ENCODE measurements at regions not wholly inside any gene's neighbourhood (a gene's known extent, or its start where the extent isn't known, plus 50 kb on each side); places are given as distances from the start of the nearest gene placed in this dataset.
"Not testable (repeated sequence)": the region's sequence is repeated elsewhere in the genome, so short reads cannot be mapped to it uniquely, and the experiment has no call there.

- H3K36me3 ChIP-seq (ENCODE audit: control insufficient read depth in 2 of 2, extremely low read depth in 1 of 2, insufficient read depth in 2 of 2, low read length in 2 of 2): no peaks in the 10 kb centered on the region
- peaks cover 2 to 28% of the 10 kb centered on the region in 2 experiments for H3K27me3 ChIP-seq (ENCODE audit: control insufficient read depth in 2 of 2, insufficient read depth in 2 of 2, low read length in 2 of 2)
- H3K4me1 ChIP-seq (ENCODE audit: control insufficient read depth, extremely low read depth, insufficient read depth, low read length): no peaks in the 10 kb centered on the region
- no peaks in the 10 kb centered on the region for H4K20me1 ChIP-seq (replicated peaks; ENCODE audit: control insufficient read depth, extremely low read depth, insufficient read depth, low read length)
- H3K4me2 ChIP-seq (ENCODE audit: insufficient read depth, low read length): no peak overlapping the region
- H3K4me3 ChIP-seq (replicated peaks in 1 of 3; ENCODE audit: insufficient read depth in 1 of 3, low read depth in 1 of 3, low read length in 3 of 3): no peak overlapping the region
- BruUV-seq (replicated peaks): no TSS peak
- no peak overlapping the region for H3K27ac ChIP-seq (ENCODE audit: insufficient read depth, low read depth, low read length)
- ChIA-PET CTCF (interaction anchor here (1.5 to 3.5 kb wide), 9 partner anchors 8 to 523 kb away, joined by 3 to 35 read pairs (median 7); partner anchors contain the start of gene WNT9A), POLR2A (no interaction called here)
- dilution Hi-C loops (cut with MboI; ENCODE audit: extremely low pct_ligation_motif_present, low sequenced_read_pairs): no loop called here
- intact Hi-C loops (cut with micrococcal nuclease): loop anchor here (5.0 to 10.0 kb wide), 2 partner anchors 153 to 605 kb away; no protein-coding TSS in a partner anchor
- DNase-seq (ENCODE audit: low read depth, low spot score): no peak
- H3K9me3 ChIP-seq (replicated peaks; ENCODE audit: control insufficient read depth, insufficient read depth, low read length): no peaks in the 10 kb centered on the region
- no peaks in the 10 kb centered on the region for H3K79me2 ChIP-seq (ENCODE audit: control insufficient read depth, insufficient read depth, low read length)
- TF ChIP-seq CTCF (IDR thresholded peaks at IDR 0.05; ENCODE audit: extremely low read depth in 1 of 2, insufficient read depth in 1 of 2, low read depth in 1 of 2, low read length in 2 of 2) (no peak), MAX (IDR thresholded peaks at IDR 0.05; ENCODE audit: insufficient read depth, insufficient read length) (no peak), JUN (IDR thresholded peaks at IDR 0.05; ENCODE audit: borderline replicate concordance, insufficient read depth, insufficient read length, low read depth) (no peak), POLR2AphosphoS5 (IDR thresholded peaks at IDR 0.05; ENCODE audit: insufficient read depth, low read depth, low read length) (no peak), MYC (IDR thresholded peaks at IDR 0.05; ENCODE audit: low read depth, low read length) (no peak), GATA2 (IDR thresholded peaks at IDR 0.05; ENCODE audit: insufficient read depth, insufficient read length, low read depth, low read length) (no peak), POLR2A (IDR thresholded peaks at IDR 0.05; ENCODE audit: low read depth, low read length) (no peak), EZH2 (IDR thresholded peaks at IDR 0.05; ENCODE audit: borderline replicate concordance, low read depth, low read length, severe bottlenecking) (no peak), FOS (IDR thresholded peaks at IDR 0.05; ENCODE audit: borderline replicate concordance, insufficient read depth, low read length) (no peak)
- FAIRE-seq: no peak
- H3K9ac ChIP-seq (replicated peaks; ENCODE audit: extremely low read depth, insufficient read depth, low read length): no peak overlapping the region
- no peak overlapping the region for H2AFZ ChIP-seq (ENCODE audit: low read depth, low read length)
- H3K9me1 ChIP-seq (replicated peaks; ENCODE audit: control insufficient read depth, extremely low read depth, insufficient read depth, low read length): no peaks in the 10 kb centered on the region
Measured at GRCh38 chr1:227482023-227482299, 81.4 kb upstream of the ZNF678 start.

- POLR2A ChIA-PET: not testable (repeated sequence)
Measured at GRCh38 chr1:227474072-227474471, 89.3 kb upstream of the ZNF678 start.

More at GRCh38 chr1:227474072-227474471, 89.3 kb upstream of the ZNF678 start:
- CTCF ChIA-PET; H3K27ac ChIP-seq (ENCODE audit: insufficient read depth, low read depth, low read length); H3K79me2 ChIP-seq (ENCODE audit: control insufficient read depth, insufficient read depth, low read length); H3K4me3 ChIP-seq (replicated peaks in 1 of 3; ENCODE audit: insufficient read depth in 1 of 3, low read depth in 1 of 3, low read length in 3 of 3); H3K9me3 ChIP-seq (replicated peaks; ENCODE audit: control insufficient read depth, insufficient read depth, low read length); FAIRE-seq; intact Hi-C loops (cut with micrococcal nuclease); BruUV-seq (replicated peaks); H3K36me3 ChIP-seq (ENCODE audit: control insufficient read depth in 2 of 2, extremely low read depth in 1 of 2, insufficient read depth in 2 of 2, low read length in 2 of 2); H2AFZ ChIP-seq (ENCODE audit: low read depth, low read length); DNase-seq (ENCODE audit: low read depth, low spot score); H4K20me1 ChIP-seq (replicated peaks; ENCODE audit: control insufficient read depth, extremely low read depth, insufficient read depth, low read length); dilution Hi-C loops (cut with MboI; ENCODE audit: extremely low pct_ligation_motif_present, low sequenced_read_pairs); H3K4me1 ChIP-seq (ENCODE audit: control insufficient read depth, extremely low read depth, insufficient read depth, low read length); H3K9ac ChIP-seq (replicated peaks; ENCODE audit: extremely low read depth, insufficient read depth, low read length); H3K9me1 ChIP-seq (replicated peaks; ENCODE audit: control insufficient read depth, extremely low read depth, insufficient read depth, low read length); H3K4me2 ChIP-seq (ENCODE audit: insufficient read depth, low read length): not testable (repeated sequence)
- peaks cover 15% of the 10 kb centered on the region in 2 experiments for H3K27me3 ChIP-seq (ENCODE audit: control insufficient read depth in 2 of 2, insufficient read depth in 2 of 2, low read length in 2 of 2)

Data from endothelial cell of umbilical vein (primary cell).